ENCODE measurements at regions not wholly inside any gene's neighbourhood (a gene's known extent, or its start where the extent isn't known, plus 50 kb on each side); places are given as distances from the start of the nearest gene placed in this dataset.

DNA sequence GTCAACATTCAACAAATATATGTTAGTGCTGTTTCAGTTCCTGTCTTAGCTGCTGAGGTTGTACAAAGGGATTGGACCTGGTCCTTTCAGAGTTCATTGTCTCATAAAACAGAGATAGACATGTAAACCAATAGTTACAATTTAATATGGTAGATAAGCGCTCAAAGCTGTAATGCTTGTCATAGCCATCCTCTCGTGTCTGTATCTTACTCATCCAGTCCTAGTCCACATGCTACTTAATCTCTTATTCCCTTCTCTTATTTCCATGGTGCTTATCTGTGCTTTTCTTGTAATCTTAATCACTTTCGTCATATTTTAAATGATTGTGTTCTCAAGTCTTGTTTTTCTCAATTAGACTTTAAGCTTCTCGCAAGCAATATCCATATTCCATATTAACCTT is 185.2 kb upstream of the OBI1 start:
- no peak overlapping the region for H3K4me3 ChIP-seq (ENCODE audit: low read depth, low read length)
- in situ Hi-C loops (cut with HindIII; ENCODE audit: low sequenced_read_pairs), result no loop called here
- TF ChIP-seq, protein P1, sequence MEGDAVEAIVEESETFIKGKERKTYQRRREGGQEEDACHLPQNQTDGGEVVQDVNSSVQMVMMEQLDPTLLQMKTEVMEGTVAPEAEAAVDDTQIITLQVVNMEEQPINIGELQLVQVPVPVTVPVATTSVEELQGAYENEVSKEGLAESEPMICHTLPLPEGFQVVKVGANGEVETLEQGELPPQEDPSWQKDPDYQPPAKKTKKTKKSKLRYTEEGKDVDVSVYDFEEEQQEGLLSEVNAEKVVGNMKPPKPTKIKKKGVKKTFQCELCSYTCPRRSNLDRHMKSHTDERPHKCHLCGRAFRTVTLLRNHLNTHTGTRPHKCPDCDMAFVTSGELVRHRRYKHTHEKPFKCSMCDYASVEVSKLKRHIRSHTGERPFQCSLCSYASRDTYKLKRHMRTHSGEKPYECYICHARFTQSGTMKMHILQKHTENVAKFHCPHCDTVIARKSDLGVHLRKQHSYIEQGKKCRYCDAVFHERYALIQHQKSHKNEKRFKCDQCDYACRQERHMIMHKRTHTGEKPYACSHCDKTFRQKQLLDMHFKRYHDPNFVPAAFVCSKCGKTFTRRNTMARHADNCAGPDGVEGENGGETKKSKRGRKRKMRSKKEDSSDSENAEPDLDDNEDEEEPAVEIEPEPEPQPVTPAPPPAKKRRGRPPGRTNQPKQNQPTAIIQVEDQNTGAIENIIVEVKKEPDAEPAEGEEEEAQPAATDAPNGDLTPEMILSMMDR (IDR thresholded peaks at IDR 0.05; ENCODE audit: low read depth, low read length, missing control alignments), result no peak
- DNase-seq (ENCODE audit: low read depth), result no peak

DNA sequence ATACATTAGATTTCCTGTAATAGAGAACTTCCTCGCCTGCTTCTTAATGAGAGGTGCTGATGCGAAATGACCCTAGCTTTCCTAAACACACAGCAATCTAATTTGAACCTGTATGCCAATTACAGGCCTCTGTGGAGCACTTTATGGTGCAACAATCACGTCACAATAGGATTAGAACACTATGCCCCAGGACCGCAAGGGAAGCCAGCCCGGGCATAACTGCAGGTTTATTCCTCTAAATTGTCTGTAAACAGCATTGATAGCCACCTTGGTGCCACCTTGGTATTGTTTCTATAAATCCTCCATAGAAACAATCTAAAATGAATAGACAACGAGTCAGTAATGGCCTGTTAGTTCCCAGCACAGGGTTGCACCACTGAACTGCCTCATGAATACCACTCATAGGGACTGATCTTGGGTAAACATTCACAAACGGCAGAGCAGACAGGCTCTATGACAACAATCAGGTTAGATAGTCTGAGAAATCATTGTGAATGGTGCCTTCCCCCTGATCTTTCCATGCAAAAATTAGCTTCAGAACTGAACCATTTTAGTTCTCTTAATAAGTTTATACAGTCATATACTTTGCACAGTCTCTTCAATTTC is 182.5 kb upstream of the OBI1 start:
- H3K4me3 ChIP-seq (ENCODE audit: low read depth, low read length), result no peak overlapping the region
- in situ Hi-C loops (cut with HindIII; ENCODE audit: low sequenced_read_pairs), result no loop called here
- DNase-seq (ENCODE audit: low read depth), result no peak
- TF ChIP-seq, protein P1 (IDR thresholded peaks at IDR 0.05; ENCODE audit: low read depth, low read length, missing control alignments), result no peak

GRCh38 chr13:78836238-78836784 is 177.4 kb upstream of the OBI1 start:
- TF ChIP-seq, protein P1 (IDR thresholded peaks at IDR 0.05; ENCODE audit: low read depth, low read length, missing control alignments), result no peak
- no peak overlapping the region for H3K4me3 ChIP-seq (ENCODE audit: low read depth, low read length)
- no peak for DNase-seq (ENCODE audit: low read depth)
- in situ Hi-C loops (cut with HindIII; ENCODE audit: low sequenced_read_pairs), result no loop called here

GRCh38 chr13:78832461-78832860 is 173.5 kb upstream of the OBI1 start:
- H3K4me3 ChIP-seq (ENCODE audit: low read depth, low read length), result no peak overlapping the region
- in situ Hi-C loops (cut with HindIII; ENCODE audit: low sequenced_read_pairs), result no loop called here
- no peak for DNase-seq (ENCODE audit: low read depth)
- TF ChIP-seq, protein P1 (IDR thresholded peaks at IDR 0.05; ENCODE audit: low read depth, low read length, missing control alignments), result no peak

DNA sequence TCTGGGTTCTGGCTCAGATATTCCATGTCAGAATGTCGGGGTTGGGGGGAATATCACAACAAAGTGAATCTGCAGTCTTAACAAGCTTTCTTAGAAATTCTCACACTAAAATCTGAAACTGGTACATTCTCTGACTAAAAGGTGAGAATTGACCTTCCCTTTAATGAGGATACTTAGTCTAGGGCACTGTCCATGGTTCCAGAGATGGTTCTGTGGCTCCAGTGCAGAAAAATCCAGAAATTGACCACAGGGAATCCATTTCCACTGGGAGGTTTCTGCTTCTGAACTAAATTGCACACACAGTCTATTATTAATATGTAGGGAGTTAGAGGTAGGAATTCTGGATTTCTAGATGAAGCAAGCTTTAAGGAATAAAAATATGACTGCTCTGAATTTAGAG is 171.6 kb upstream of the OBI1 start:
- no peak overlapping the region for H3K4me3 ChIP-seq (ENCODE audit: low read depth, low read length)
- TF ChIP-seq, protein P1 (IDR thresholded peaks at IDR 0.05; ENCODE audit: low read depth, low read length, missing control alignments), result no peak
- in situ Hi-C loops (cut with HindIII; ENCODE audit: low sequenced_read_pairs), result no loop called here
- DNase-seq (ENCODE audit: low read depth), result no peak

GRCh38 chr13:78829821-78830220 is 170.9 kb upstream of the OBI1 start:
- DNase-seq (ENCODE audit: low read depth), result no peak
- in situ Hi-C loops (cut with HindIII; ENCODE audit: low sequenced_read_pairs), result no loop called here
- H3K4me3 ChIP-seq (ENCODE audit: low read depth, low read length), result no peak overlapping the region
- TF ChIP-seq, protein P1 (IDR thresholded peaks at IDR 0.05; ENCODE audit: low read depth, low read length, missing control alignments), result no peak
